HAP-1 (cell line): ENCODE measurements at regions not wholly inside any gene's neighbourhood (a gene's known extent, or its start where the extent isn't known, plus 50 kb on each side); places are given as distances from the start of the nearest gene placed in this dataset.
"Not testable (repeated sequence)": the region's sequence is repeated elsewhere in the genome, so short reads cannot be mapped to it uniquely, and the experiment has no call there.

Experiments
- DNase-seq, 2 experiments: peaks; one replicate each; pipeline ENCODE4 v3.0.0-alpha.2; 2016 to 2020; ENCODE audit warnings: low spot score in 2 of 2
- H3K27me3 ChIP-seq: fragments of 250-450 bp; sonication (Bioruptor Pico); 2 replicates; pipeline ENCODE4 v1.5.1; 2020; ENCODE audit warnings: low read depth, mild to moderate bottlenecking, moderate library complexity
- H3K36me3 ChIP-seq: fragments of 250-450 bp; sonication (Bioruptor Pico); replicated peaks from 2 replicates; pipeline ENCODE4 v1.5.1; 2020; ENCODE audit warnings: mild to moderate bottlenecking
- H3K4me1 ChIP-seq: fragments of 250-450 bp; sonication (Bioruptor Pico); 2 replicates; pipeline ENCODE4 v1.5.1; 2020; ENCODE audit warnings: mild to moderate bottlenecking
- H3K4me3 ChIP-seq: fragments of 250-450 bp; sonication (Bioruptor Pico); 2 replicates; pipeline ENCODE4 v1.5.1; 2020; ENCODE audit warnings: mild to moderate bottlenecking, moderate library complexity
- H3K9me3 ChIP-seq: fragments of 250-450 bp; sonication (Bioruptor Pico); 2 replicates; pipeline ENCODE4 v1.5.1; 2020; ENCODE audit warnings: mild to moderate bottlenecking, moderate library complexity
- in situ Hi-C: fragments of 300-500 bp; cut with MboI; formaldehyde crosslinking; loops from 3 replicates; pipeline ENCODE4 v1.14.3; 2020; ENCODE audit warnings: low sequenced_read_pairs, inconsistent platforms, mixed read lengths

- Histone ChIP-seq H3K27me3 (no peaks in the 10 kb centered on the region), H3K4me3 (no peak overlapping the region), H3K36me3 (no peaks in the 10 kb centered on the region), H3K9me3 (no peaks in the 10 kb centered on the region; the same call in 1 of the 2 replicates), H3K4me1 (no peaks in the 10 kb centered on the region)
- DNase-seq, result no peak
- in situ Hi-C loops, result no loop called here
Observed at GRCh38 chr6:15108383-15108715, 137.5 kb upstream of the JARID2 start.

- H3K4me1 ChIP-seq, result no peaks in the 10 kb centered on the region
- in situ Hi-C loops, result no loop called here
- DNase-seq, result no peak
Observed at GRCh38 chr6:15109338-15110090, 136.4 kb upstream of the JARID2 start.

GRCh38 chr6:15110726-15111354, 135.0 kb upstream of the JARID2 start:
- Histone ChIP-seq H3K9me3 (no peaks in the 10 kb centered on the region; the same call in 1 of the 2 replicates), H3K36me3 (no peaks in the 10 kb centered on the region), H3K27me3 (no peaks in the 10 kb centered on the region), H3K4me3 (no peak overlapping the region), H3K4me1 (no peaks in the 10 kb centered on the region)
- in situ Hi-C loops, result no loop called here
- DNase-seq, result no peak

More at GRCh38 chr6:15109338-15110090, 136.4 kb upstream of the JARID2 start:
- no peaks in the 10 kb centered on the region; the same call in 1 of the 2 replicates for H3K9me3 ChIP-seq
- H3K27me3 ChIP-seq, result no peaks in the 10 kb centered on the region
- H3K36me3 ChIP-seq, result no peaks in the 10 kb centered on the region
- no peak overlapping the region for H3K4me3 ChIP-seq

- in situ Hi-C loops, H3K4me1 ChIP-seq, H3K9me3 ChIP-seq, H3K36me3 ChIP-seq, H3K4me3 ChIP-seq, H3K27me3 ChIP-seq, DNase-seq: not testable (repeated sequence)
Observed at GRCh38 chr6:15111576-15111975, 134.3 kb upstream of the JARID2 start.

GRCh38 chr6:15113587-15113986, 132.3 kb upstream of the JARID2 start:
- Histone ChIP-seq H3K27me3 (no peaks in the 10 kb centered on the region), H3K4me1 (no peaks in the 10 kb centered on the region), H3K4me3 (no peak overlapping the region), H3K36me3 (no peaks in the 10 kb centered on the region), H3K9me3 (no peaks in the 10 kb centered on the region)
- DNase-seq, result no peak
- in situ Hi-C loops, result no loop called here

GRCh38 chr6:15114061-15114460, 131.8 kb upstream of the JARID2 start:
- no peak overlapping the region for H3K4me3 ChIP-seq
- DNase-seq, result no peak
- no peaks in the 10 kb centered on the region for H3K36me3 ChIP-seq
- H3K27me3 ChIP-seq, result no peaks in the 10 kb centered on the region
- in situ Hi-C loops, result no loop called here
- H3K9me3 ChIP-seq, result no peaks in the 10 kb centered on the region
- no peaks in the 10 kb centered on the region for H3K4me1 ChIP-seq

GRCh38 chr6:15116889-15117288, 129.0 kb upstream of the JARID2 start:
- in situ Hi-C loops, result no loop called here

GRCh38 chr6:15121443-15121842, 124.4 kb upstream of the JARID2 start:
- in situ Hi-C loops, result no loop called here

More at GRCh38 chr6:15116889-15117288, 129.0 kb upstream of the JARID2 start:
- H3K4me3 ChIP-seq, result no peak overlapping the region
- no peaks in the 10 kb centered on the region for H3K36me3 ChIP-seq
- no peak for DNase-seq
- H3K27me3 ChIP-seq, result no peaks in the 10 kb centered on the region
- no peaks in the 10 kb centered on the region for H3K9me3 ChIP-seq
- no peaks in the 10 kb centered on the region for H3K4me1 ChIP-seq

GRCh38 chr6:15121977-15122550, 123.8 kb upstream of the JARID2 start:
- Histone ChIP-seq H3K36me3 (no peaks in the 10 kb centered on the region), H3K27me3 (no peaks in the 10 kb centered on the region), H3K4me3 (no peak overlapping the region), H3K4me1 (no peaks in the 10 kb centered on the region), H3K9me3 (no peaks in the 10 kb centered on the region)
- no peak for DNase-seq
- in situ Hi-C loops, result no loop called here

More at GRCh38 chr6:15121443-15121842, 124.4 kb upstream of the JARID2 start:
- H3K4me3 ChIP-seq, result no peak overlapping the region
- no peaks in the 10 kb centered on the region for H3K36me3 ChIP-seq
- H3K9me3 ChIP-seq, result no peaks in the 10 kb centered on the region
- DNase-seq, result no peak
- H3K27me3 ChIP-seq, result no peaks in the 10 kb centered on the region
- no peaks in the 10 kb centered on the region for H3K4me1 ChIP-seq

GRCh38 chr6:15129887-15130286, 116.0 kb upstream of the JARID2 start:
- Histone ChIP-seq H3K9me3 (no peaks in the 10 kb centered on the region; the same call in 1 of the 2 replicates), H3K27me3 (no peaks in the 10 kb centered on the region), H3K4me3 (no peak overlapping the region), H3K4me1 (peaks cover 9% of the 10 kb centered on the region), H3K36me3 (no peaks in the 10 kb centered on the region)
- no peak for DNase-seq
- in situ Hi-C loops, result no loop called here

GRCh38 chr6:15131234-15131633, 114.6 kb upstream of the JARID2 start:
- Histone ChIP-seq H3K4me1 (peaks cover 9% of the 10 kb centered on the region), H3K36me3 (no peaks in the 10 kb centered on the region), H3K9me3 (no peaks in the 10 kb centered on the region; the same call in none of the 2 replicates), H3K4me3 (no peak overlapping the region), H3K27me3 (no peaks in the 10 kb centered on the region)
- DNase-seq, result no peak
- in situ Hi-C loops, result no loop called here

GRCh38 chr6:15131651-15132061, 114.2 kb upstream of the JARID2 start:
- peaks cover 9% of the 10 kb centered on the region for H3K4me1 ChIP-seq
- no peaks in the 10 kb centered on the region; the same call in none of the 2 replicates for H3K9me3 ChIP-seq
- DNase-seq, result no peak
- in situ Hi-C loops, result no loop called here
- no peak overlapping the region for H3K4me3 ChIP-seq
- H3K36me3 ChIP-seq, result no peaks in the 10 kb centered on the region
- H3K27me3 ChIP-seq, result no peaks in the 10 kb centered on the region

- H3K4me3 ChIP-seq, result no peak overlapping the region
- no peak for DNase-seq
- H3K27me3 ChIP-seq, result no peaks in the 10 kb centered on the region
- in situ Hi-C loops, result no loop called here
- no peaks in the 10 kb centered on the region; the same call in none of the 2 replicates for H3K9me3 ChIP-seq
- H3K36me3 ChIP-seq, result no peaks in the 10 kb centered on the region
- H3K4me1 ChIP-seq, result peaks cover 9% of the 10 kb centered on the region
Observed at GRCh38 chr6:15132167-15132566, 113.7 kb upstream of the JARID2 start.
